ENCODE measurements at regions not wholly inside any gene's neighbourhood (a gene's known extent, or its start where the extent isn't known, plus 50 kb on each side); places are given as distances from the start of the nearest gene placed in this dataset.

DNA sequence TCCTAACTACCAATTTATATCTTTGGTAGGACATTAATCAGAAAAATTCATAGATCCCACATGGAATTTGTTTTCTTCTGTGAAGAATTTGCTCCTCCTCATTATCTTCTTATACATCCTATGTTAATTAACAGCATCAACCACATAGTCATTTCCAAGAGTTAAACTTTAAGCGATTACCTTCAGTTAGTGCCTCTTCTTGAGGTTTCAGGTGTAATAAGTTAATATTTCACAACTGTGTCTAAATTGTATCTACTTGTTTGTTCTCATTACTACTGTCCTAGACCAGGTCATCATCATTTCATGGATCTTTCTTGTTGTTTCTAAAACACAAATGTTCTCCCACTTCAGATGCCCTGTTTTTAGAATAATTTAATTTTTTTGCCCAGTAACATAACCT lies 457.9 kb downstream of the FAT4 start:
- TF ChIP-seq, protein P1, sequence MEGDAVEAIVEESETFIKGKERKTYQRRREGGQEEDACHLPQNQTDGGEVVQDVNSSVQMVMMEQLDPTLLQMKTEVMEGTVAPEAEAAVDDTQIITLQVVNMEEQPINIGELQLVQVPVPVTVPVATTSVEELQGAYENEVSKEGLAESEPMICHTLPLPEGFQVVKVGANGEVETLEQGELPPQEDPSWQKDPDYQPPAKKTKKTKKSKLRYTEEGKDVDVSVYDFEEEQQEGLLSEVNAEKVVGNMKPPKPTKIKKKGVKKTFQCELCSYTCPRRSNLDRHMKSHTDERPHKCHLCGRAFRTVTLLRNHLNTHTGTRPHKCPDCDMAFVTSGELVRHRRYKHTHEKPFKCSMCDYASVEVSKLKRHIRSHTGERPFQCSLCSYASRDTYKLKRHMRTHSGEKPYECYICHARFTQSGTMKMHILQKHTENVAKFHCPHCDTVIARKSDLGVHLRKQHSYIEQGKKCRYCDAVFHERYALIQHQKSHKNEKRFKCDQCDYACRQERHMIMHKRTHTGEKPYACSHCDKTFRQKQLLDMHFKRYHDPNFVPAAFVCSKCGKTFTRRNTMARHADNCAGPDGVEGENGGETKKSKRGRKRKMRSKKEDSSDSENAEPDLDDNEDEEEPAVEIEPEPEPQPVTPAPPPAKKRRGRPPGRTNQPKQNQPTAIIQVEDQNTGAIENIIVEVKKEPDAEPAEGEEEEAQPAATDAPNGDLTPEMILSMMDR (IDR thresholded peaks at IDR 0.05), result no peak
- TF ChIP-seq ZFX (IDR thresholded peaks at IDR 0.05; ENCODE audit: borderline replicate concordance), result no peak

Measured in 22Rv1 (cell line).